Caco-2 (cell line): ENCODE measurements at regions not wholly inside any gene's neighbourhood (a gene's known extent, or its start where the extent isn't known, plus 50 kb on each side); places are given as distances from the start of the nearest gene placed in this dataset.

Experiments used
- BruUV-seq: library from RNA; stranded (reverse); fragments of 400-500 nt; replicated peaks from 2 replicates; lab custom pipeline; 2021; lab: Mats Ljungman, UMichigan
- CTCF ChIA-PET: fragments of 300-600 bp; sonication (Branson Sonifier 250); formaldehyde crosslinking; loops from one replicate; lab custom pipeline; 2022; ENCODE audit warnings: antibody characterized with exemption; lab: Charles Lee
- POLR2A ChIA-PET: fragments of 300-600 bp; sonication (Branson Sonifier 250); formaldehyde crosslinking; loops from one replicate; lab custom pipeline; 2022; ENCODE audit warnings: antibody characterized with exemption; lab: Charles Lee
- DNase-seq, 2 experiments: peaks; one replicate each; pipeline versions ENCODE4 v3.0.0 to v3.0.0-alpha.2; 2020 to 2022
- H3K27me3 ChIP-seq: replicated peaks from 2 replicates; pipeline ENCODE4 v1.6.0; 2011; ENCODE audit warnings: low read length; ENCODE audit not compliant: control insufficient read depth, insufficient read depth
- H3K36me3 ChIP-seq: 2 replicates; pipeline ENCODE4 v1.5.1; 2011; ENCODE audit warnings: low read length; ENCODE audit not compliant: control insufficient read depth, insufficient read depth
- H3K4me1 ChIP-seq: fragments of 250-450 bp; sonication (Bioruptor Pico); 2 replicates; pipeline ENCODE4 v1.5.1; 2020; ENCODE audit warnings: mild to moderate bottlenecking
- H3K4me3 ChIP-seq: 2 replicates; pipeline ENCODE4 v1.5.1; 2011; ENCODE audit warnings: low read depth, mild to moderate bottlenecking, control low read depth, low read length
- H3K9me3 ChIP-seq: fragments of 250-450 bp; sonication (Bioruptor Pico); 2 replicates; pipeline ENCODE4 v1.5.1; 2020; ENCODE audit warnings: mild to moderate bottlenecking, moderate library complexity
- H3K27ac Mint-ChIP-seq: one replicate; pipeline ENCODE4 v1.8.0; 2022; ENCODE audit warnings: mixed read lengths; ENCODE audit not compliant: unreplicated experiment
- H3K27me3 Mint-ChIP-seq: one replicate; pipeline ENCODE4 v1.8.0; 2022; ENCODE audit warnings: mixed read lengths; ENCODE audit not compliant: insufficient read depth, unreplicated experiment
- H3K36me3 Mint-ChIP-seq: one replicate; pipeline ENCODE4 v1.8.0; 2022; ENCODE audit warnings: mild to moderate bottlenecking, mixed read lengths; ENCODE audit not compliant: insufficient read depth, unreplicated experiment
- H3K4me1 Mint-ChIP-seq: one replicate; pipeline ENCODE4 v1.8.0; 2022; ENCODE audit warnings: low read depth, mixed read lengths; ENCODE audit not compliant: unreplicated experiment
- H3K4me3 Mint-ChIP-seq: one replicate; pipeline ENCODE4 v1.8.0; 2022; ENCODE audit warnings: mild to moderate bottlenecking, moderate library complexity, mixed read lengths; ENCODE audit not compliant: unreplicated experiment
- H3K9me3 Mint-ChIP-seq: one replicate; pipeline ENCODE4 v1.8.0; 2022; ENCODE audit warnings: mixed read lengths; ENCODE audit not compliant: unreplicated experiment
- CTCF ChIP-seq, 2 experiments: fragments of 200-600 bp in 1 of 2; IDR thresholded peaks; 1 replicate in 1 of 2; 2 replicates in 1 of 2; pipeline versions ENCODE4 v1.5.1 to v1.8.0; 2011 to 2022; ENCODE audit warnings: antibody characterized with exemption in 1 of 2, control low read depth in 1 of 2, inconsistent platforms in 1 of 2, low read depth in 1 of 2, low read length in 1 of 2, mild to moderate bottlenecking in 1 of 2, moderate library complexity in 1 of 2; ENCODE audit not compliant: insufficient read depth in 1 of 2, severe bottlenecking in 1 of 2, unreplicated experiment in 1 of 2
- intact Hi-C: fragments of 100-400 bp; cut with micrococcal nuclease; formaldehyde crosslinking; loops from one replicate; pipeline ENCODE4 v1.10.0; 2022; ENCODE audit not compliant: unreplicated experiment

DNA sequence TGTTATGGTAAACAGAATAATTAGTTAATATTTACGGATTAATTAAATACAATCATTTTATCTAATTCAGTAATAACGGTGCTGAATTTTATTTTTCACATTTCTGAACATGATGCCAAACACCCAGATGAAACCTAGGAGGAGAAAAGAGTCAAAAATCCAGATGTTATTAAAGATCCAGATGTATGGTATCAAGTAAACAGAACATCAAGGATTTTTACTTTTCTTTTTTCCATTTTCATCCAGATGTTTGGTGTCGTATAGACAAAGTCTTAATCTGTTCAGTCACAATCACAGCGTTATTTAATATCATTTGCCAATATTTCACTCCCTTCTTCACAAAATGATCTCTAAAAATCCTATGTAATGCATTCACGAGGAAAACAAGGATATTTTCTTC lies 64.0 kb upstream of the NR2F2 start:
- Mint-ChIP-seq H3K27ac (peak overlapping the region; percentile 98), H3K9me3 (no peaks in the 10 kb centered on the region), H3K36me3 (peaks cover 17% of the 10 kb centered on the region), H3K4me1 (peaks cover 44% of the 10 kb centered on the region), H3K27me3 (no peaks in the 10 kb centered on the region), H3K4me3 (no peak overlapping the region)
- intact Hi-C loops, result loop anchor here (5.0 kb wide), 1 partner anchor 214 kb away; no protein-coding TSS in a partner anchor
- ChIA-PET POLR2A (no interaction called here), CTCF (no interaction called here)
- Histone ChIP-seq H3K4me3 (no peak overlapping the region), H3K27me3 (no peaks in the 10 kb centered on the region), H3K4me1 (peaks cover 80% of the 10 kb centered on the region), H3K36me3 (no peaks in the 10 kb centered on the region), H3K9me3 (no peaks in the 10 kb centered on the region)
- DNase-seq, result no peak
- BruUV-seq, result no TSS peak
- TF ChIP-seq CTCF (IDR thresholded peaks at IDR 0.05; ENCODE audit: insufficient read depth in 1 of 2, low read depth in 1 of 2, low read length in 1 of 2, severe bottlenecking in 1 of 2, unreplicated experiment in 1 of 2), result no peak

- ChIA-PET CTCF (no interaction called here), POLR2A (no interaction called here)
- no peak for DNase-seq
- H3K27me3 Mint-ChIP-seq, result no peaks in the 10 kb centered on the region
- peaks cover 17% of the 10 kb centered on the region for H3K36me3 Mint-ChIP-seq
- H3K4me3 ChIP-seq, result no peak overlapping the region
- no peaks in the 10 kb centered on the region for H3K36me3 ChIP-seq
- H3K9me3 ChIP-seq, result no peaks in the 10 kb centered on the region
- H3K4me1 ChIP-seq, result peaks cover 72% of the 10 kb centered on the region
- H3K27me3 ChIP-seq, result no peaks in the 10 kb centered on the region
- TF ChIP-seq CTCF (IDR thresholded peaks at IDR 0.05; ENCODE audit: insufficient read depth in 1 of 2, low read depth in 1 of 2, low read length in 1 of 2, severe bottlenecking in 1 of 2, unreplicated experiment in 1 of 2), result no peak
- no TSS peak for BruUV-seq
- no peak overlapping the region for H3K4me3 Mint-ChIP-seq
- intact Hi-C loops, result loop anchor here (5.0 kb wide), 1 partner anchor 215 kb away; no protein-coding TSS in a partner anchor
- H3K27ac Mint-ChIP-seq, result no peak overlapping the region
- H3K9me3 Mint-ChIP-seq, result no peaks in the 10 kb centered on the region
- peaks cover 36% of the 10 kb centered on the region for H3K4me1 Mint-ChIP-seq
Measured at GRCh38 chr15:96267463-96267862, 63.0 kb upstream of the NR2F2 start.

DNA sequence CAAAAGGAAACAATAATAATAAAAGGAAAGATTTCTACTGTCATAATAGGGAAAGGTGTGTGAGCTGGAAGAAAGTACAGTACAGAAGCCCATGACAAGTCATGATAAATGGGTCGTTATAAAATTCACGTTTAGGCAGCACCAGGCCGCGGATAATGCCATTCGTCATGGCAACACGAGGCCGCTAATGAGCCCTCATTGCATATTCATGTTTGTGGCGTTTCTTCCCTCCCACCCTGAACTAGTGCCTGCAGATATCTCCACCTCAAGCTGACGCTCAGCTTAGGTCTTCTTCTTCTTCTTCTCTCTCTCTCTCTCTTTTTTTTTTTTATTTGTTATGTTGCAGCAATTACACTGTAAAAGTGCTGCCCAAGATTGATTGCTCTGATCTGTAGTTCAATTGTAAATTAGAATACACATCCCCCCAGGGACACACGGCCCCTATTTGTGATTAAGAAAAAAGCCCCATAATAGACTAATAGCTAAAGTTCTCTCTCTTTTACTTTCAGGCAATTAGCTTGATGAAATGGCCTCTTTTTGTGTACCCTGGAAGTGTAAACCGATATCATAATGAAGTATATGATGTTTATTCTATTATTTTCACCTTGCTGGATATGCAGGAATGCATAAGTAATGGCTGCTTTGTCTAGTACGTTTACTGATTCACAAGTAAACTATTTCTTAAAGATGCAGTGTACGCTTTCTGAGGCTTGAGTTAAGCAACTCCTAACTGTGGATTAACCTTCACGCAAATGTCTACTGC lies 61.9 kb upstream of the NR2F2 start:
- no peaks in the 10 kb centered on the region for H3K36me3 ChIP-seq
- peak in 1 of 2 experiments; percentile 13 for DNase-seq
- Mint-ChIP-seq H3K27me3 (no peaks in the 10 kb centered on the region), H3K4me1 (peaks cover 32% of the 10 kb centered on the region), H3K9me3 (no peaks in the 10 kb centered on the region), H3K4me3 (no peak overlapping the region), H3K27ac (peak overlapping the region; percentile 51), H3K36me3 (peaks cover 17% of the 10 kb centered on the region)
- BruUV-seq, result no TSS peak
- H3K9me3 ChIP-seq, result no peaks in the 10 kb centered on the region
- H3K27me3 ChIP-seq, result no peaks in the 10 kb centered on the region
- intact Hi-C loops, result loop anchor here (5.0 kb wide), 1 partner anchor 216 kb away; no protein-coding TSS in a partner anchor
- H3K4me3 ChIP-seq, result no peak overlapping the region
- TF ChIP-seq CTCF (IDR thresholded peaks at IDR 0.05; ENCODE audit: insufficient read depth in 1 of 2, low read depth in 1 of 2, low read length in 1 of 2, severe bottlenecking in 1 of 2, unreplicated experiment in 1 of 2), result no peak
- POLR2A ChIA-PET, result no interaction called here
- peaks cover 60% of the 10 kb centered on the region for H3K4me1 ChIP-seq
- CTCF ChIA-PET, result no interaction called here
